ENCODE measurements at regions not wholly inside any gene's neighbourhood (a gene's known extent, or its start where the extent isn't known, plus 50 kb on each side); places are given as distances from the start of the nearest gene placed in this dataset.

DNA sequence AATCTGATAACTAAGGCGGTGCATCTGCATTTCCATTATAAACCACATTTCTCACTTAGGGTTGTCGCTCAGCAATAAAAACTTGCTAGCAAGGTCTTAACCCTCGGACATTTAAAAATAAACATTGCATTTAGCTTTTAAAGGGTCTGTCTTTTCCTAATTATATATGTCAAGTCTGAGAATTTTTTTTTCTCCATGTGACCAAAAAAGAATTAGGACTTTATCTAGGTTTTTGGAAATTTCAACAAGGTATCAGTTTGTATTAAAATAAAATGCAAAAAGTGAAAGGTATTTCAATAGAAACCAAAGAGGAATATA is 198.1 kb downstream of the FOXA2 start:
- TF ChIP-seq, protein P1, sequence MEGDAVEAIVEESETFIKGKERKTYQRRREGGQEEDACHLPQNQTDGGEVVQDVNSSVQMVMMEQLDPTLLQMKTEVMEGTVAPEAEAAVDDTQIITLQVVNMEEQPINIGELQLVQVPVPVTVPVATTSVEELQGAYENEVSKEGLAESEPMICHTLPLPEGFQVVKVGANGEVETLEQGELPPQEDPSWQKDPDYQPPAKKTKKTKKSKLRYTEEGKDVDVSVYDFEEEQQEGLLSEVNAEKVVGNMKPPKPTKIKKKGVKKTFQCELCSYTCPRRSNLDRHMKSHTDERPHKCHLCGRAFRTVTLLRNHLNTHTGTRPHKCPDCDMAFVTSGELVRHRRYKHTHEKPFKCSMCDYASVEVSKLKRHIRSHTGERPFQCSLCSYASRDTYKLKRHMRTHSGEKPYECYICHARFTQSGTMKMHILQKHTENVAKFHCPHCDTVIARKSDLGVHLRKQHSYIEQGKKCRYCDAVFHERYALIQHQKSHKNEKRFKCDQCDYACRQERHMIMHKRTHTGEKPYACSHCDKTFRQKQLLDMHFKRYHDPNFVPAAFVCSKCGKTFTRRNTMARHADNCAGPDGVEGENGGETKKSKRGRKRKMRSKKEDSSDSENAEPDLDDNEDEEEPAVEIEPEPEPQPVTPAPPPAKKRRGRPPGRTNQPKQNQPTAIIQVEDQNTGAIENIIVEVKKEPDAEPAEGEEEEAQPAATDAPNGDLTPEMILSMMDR (IDR thresholded peaks at IDR 0.05), result no peak
- no peak for TF ChIP-seq POLR2A (IDR thresholded peaks at IDR 0.05)
- no peak for TF ChIP-seq EP300 (IDR thresholded peaks at IDR 0.05)
